ENCODE measurements at regions not wholly inside any gene's neighbourhood (a gene's known extent, or its start where the extent isn't known, plus 50 kb on each side); places are given as distances from the start of the nearest gene placed in this dataset.
"Not testable (repeated sequence)": the region's sequence is repeated elsewhere in the genome, so short reads cannot be mapped to it uniquely, and the experiment has no call there.

DNA sequence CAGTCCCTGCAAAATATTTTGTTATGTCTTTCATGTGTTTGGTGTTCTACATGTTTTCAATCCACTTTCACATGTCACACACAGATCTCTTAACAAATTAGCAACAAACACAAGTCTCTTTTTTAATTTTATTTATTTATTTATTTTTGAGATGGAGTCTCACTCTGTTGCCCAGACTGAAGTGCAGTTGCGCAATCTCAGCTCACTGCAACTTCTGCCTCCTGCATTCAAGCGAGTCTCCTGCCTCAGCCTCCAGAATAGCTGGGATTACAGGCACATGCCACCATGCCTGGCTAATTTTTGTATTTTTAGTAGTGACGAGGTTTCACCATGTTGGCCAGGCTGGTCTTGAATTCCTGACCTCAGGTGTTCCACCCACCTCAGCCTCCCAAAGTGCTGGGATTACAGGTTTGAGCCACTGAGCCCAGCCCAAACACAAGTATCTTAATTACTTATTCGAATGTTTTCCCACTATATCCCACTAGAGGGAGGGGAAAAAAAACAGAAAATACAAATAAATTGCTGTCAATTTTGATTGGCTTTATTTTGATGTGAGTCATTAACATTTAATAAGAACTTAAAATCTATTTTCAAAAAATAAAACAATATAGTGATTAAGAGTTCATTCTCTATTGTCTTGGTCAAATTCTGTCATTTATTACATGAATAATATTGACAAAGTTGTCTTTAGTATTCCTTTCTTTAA is 1641.0 kb upstream of the CELF4 start:
- not testable (repeated sequence) for DNase-seq

DNA sequence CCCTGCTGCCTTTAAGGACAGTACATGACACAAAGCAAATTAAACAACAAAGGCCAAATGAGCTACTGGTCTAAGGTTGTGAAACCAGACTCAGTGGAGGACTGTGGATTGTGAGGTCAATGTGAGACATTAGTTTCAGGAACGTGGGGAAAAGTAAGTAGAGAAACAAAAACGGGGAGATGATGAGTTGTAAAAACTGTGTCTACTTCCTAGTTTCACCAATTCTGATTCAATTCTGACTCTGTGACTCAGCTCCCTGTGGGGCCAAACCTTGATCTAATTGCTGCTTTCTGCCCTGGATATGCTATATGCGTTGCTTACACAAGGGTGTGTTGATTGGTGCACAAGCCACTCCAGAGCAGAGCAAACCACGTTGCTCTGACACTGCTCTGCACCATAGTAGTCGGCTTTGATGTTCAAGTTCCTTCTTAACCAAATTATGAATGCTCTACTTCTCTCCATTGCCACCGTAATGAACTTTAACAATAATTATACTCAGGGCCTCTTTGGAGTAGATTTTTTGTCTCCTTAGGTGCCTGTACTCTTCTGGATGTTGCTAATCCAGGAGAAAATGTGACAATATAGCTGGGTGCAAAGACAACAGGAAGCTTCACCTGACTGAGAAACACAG is 1640.1 kb upstream of the CELF4 start:
- no peak for DNase-seq

- no peak for DNase-seq
Observed at GRCh38 chr18:39200153-39200552, 1634.6 kb upstream of the CELF4 start.

- DNase-seq: no peak
Observed at GRCh38 chr18:39199231-39199855, 1633.7 kb upstream of the CELF4 start.

GRCh38 chr18:39198376-39198775 is 1632.8 kb upstream of the CELF4 start:
- DNase-seq: no peak

GRCh38 chr18:39191931-39192330 is 1626.3 kb upstream of the CELF4 start:
- no peak for DNase-seq

DNA sequence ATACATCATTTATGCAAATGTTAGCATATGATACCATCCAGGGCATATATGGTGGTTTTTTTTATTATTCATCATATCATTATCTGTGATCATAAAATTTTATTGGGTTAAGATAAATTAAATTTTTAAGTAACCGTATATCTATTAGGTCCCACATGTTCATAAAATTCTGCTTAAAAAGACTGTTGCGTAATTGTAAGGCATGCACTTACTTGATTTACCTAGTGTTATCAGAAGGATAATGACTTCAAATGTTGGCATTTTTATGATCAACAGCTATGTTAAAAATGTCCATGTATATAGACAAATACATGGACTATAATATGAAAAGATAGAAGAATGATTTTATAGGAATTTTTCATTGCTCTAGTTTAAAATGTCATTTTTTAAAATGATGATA is 1625.5 kb upstream of the CELF4 start:
- no peak for DNase-seq

- DNase-seq: no peak
Observed at GRCh38 chr18:39190508-39190907, 1624.9 kb upstream of the CELF4 start.

GRCh38 chr18:39188278-39188677 is 1622.7 kb upstream of the CELF4 start:
- DNase-seq: no peak

DNA sequence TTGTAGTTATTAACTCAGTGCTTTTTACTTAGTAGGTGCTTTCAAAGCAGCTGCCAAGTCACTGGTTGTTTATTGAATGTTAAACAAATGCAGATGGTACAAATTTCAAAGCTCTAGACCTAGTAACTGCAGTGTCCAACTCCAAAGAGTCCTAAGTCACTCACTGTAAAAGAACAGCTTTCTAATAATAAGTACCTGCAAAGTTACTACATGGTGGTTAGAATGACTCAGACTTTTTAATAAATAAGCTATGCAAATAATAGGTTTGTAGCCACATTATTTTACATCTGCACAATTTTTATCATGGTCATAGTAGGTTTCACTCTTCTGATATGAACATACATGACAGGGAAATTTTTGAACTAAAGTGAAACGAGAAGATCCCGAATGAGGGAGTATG is 1620.4 kb upstream of the CELF4 start:
- no peak for DNase-seq

- DNase-seq: no peak
Observed at GRCh38 chr18:39184176-39184575, 1618.6 kb upstream of the CELF4 start.

DNA sequence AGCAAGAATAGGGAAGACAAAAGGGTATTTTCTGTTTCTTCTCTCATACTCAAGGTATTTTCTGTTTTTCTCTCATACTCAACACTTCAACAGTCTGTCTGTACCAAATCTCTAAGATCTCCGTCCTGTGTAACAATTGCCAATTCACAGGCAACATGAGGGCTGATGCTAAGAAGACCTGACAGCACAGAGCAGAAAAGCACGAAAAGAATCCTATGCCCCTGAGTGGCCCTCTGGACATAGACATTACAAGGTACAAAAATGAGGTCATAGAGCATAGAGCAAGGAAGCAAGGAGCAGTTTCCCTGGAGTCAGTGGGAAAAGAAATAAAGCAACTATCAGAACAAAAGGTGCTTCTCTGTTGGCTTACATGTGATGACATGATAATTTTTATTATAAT is 1612.6 kb upstream of the CELF4 start:
- DNase-seq: no peak

DNA sequence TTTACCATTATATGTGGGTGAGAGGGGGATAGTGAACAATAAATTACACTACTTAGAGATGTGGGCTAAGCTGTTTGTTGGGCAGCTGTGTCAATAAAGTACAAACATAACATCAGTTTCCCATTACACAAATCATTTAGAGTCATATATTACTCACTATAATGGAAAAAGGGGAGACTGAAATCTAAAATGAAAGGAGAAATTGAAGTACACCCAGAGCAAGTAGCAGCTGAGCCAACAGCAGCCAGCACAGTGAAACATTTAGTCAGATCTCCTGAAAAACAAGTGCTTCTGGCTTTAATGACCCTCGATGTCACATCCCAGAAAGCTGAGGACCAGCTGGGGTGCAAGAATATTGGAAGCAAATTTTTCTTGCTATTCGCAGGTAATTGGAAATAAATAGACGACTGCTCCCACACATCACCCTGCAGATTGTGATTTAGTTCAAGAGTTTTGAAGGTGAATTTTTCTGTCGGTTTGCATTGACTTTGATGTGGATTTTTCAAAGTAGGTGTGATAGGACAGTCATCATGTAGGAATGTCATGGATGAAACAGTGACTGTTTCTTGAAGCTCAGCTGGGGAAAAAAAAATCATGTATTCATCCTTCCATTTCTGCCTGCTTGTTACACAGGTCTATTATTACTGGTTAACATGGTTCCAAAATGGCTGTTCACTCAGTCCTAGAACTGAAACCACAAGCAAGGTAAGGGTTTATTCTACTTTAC is 1607.3 kb upstream of the CELF4 start:
- no peak for DNase-seq

DNA sequence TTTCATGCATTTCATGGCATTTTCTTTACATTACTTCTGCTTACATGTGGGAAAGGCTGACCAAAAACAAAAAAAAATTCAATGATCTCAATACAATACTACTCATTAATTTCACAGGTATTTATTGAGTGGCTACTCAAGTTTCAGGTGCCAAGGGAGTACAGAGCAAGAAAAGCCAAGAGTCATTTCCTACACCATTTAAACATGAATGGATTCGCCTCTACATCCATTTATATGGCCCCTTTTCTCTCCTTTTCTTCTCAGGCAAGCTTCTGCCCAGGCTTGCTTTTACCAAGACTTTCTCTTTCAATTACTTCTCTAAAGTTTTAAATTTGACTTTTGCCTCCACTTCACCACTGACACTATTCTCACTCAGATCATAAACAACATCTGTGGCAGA is 1603.1 kb upstream of the CELF4 start:
- no peak for DNase-seq

- no peak for DNase-seq
Observed at GRCh38 chr18:39167990-39168389, 1602.4 kb upstream of the CELF4 start.

DNA sequence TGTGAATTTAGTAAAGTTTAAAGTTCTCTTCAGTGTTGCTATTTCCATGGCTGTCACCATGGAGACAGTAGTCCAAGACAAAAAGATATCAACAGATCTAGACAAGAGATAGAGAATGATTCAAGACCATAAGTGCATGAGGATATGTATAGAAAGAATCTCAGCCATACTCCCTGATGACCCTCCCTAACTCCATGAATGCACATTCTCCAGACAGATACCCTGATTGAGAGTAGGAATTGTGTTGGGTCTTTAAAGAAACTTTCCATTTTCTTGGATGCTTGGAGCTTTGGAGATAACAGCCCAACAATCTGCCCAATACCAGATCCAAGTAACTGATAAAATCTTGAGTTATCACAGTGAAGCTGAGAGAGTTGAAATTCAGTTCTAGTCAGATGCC is 1601.2 kb upstream of the CELF4 start:
- no peak for DNase-seq

DNA sequence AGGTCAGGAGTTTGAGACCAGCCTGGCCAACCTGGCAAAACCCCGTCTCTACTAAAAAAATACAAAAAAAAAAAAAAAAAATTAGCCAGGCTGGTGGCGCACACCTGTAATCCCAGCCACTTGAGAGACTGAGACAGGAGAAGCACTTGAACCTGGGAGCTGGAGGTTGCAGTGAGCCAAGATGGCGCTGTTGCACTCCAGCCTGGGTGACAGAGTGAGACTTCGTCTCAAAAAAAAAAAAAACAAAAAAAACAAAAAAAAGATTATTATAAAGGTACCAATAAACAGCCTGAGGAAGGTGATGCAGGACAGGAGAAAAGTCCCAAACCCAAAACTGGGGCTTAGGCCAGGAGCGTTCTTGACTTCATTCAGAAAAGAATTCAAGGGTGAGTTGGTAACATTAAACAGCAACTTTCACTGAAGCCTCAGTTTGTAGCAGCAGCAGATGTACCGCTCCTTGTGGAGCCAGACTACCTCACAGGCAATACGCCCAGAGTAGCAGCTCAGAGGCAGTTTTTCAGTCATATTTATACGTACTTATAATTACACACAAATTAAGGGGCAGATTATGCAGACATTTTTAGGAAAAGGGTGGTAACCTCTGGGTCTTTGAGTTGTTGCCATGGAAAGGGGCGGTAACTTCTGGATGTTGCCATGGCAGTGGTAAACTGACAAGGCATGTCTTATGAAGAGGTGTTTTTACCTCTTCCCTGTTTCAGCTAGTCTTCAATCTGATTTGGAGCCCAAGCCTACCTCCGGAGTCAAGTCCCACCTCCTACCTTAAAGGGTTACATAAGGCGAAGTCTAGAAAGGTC is 1596.6 kb upstream of the CELF4 start:
- DNase-seq: no peak

- no peak for DNase-seq
Observed at GRCh38 chr18:39149211-39149806, 1583.7 kb upstream of the CELF4 start.

- no peak for DNase-seq
Observed at GRCh38 chr18:39134255-39134654, 1568.7 kb upstream of the CELF4 start.

GRCh38 chr18:39127538-39127937 is 1561.9 kb upstream of the CELF4 start:
- not testable (repeated sequence) for DNase-seq

DNA sequence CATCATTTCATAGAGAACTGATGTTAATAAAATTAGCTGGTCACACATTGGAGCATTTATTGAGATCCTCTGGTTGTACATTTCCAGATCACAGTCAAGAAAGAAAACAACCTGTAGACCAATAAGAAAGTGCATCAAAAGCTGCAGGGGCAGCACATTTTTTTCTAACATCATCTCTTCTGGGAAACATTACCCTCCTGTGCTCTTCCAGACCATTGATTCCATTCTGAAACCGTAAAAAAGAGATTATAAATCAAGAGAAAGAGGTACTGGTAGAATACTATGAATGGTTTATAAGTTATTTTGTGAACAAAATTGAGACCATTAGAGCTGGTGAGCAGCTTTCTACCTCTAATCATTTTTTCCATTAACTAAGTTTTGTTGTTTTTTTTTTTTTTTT is 1548.2 kb upstream of the CELF4 start:
- DNase-seq: no peak

DNA sequence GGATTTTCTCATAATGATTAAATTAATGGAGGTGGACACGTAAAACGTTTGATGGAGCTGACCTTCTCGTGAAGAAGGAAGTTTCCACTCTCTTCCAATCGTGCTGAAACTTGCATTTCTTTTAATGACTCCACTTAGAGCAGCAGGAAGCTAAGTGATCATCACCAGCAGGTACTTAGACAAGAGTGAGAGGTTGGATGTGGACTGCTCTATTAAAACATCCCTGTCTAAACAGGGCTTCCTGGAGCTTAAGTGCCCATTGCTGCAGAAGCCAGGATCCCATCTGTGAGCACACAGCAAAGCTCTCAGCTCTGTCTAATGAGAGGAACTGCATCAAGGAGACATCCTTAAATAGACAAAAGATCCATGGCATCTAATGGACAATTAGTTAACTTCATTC is 1539.5 kb upstream of the CELF4 start:
- no peak for DNase-seq
